Thoracic aorta (tissue), 2 donors: ENCODE measurements at regions not wholly inside any gene's neighbourhood (a gene's known extent, or its start where the extent isn't known, plus 50 kb on each side); places are given as distances from the start of the nearest gene placed in this dataset.
"Not testable (repeated sequence)": the region's sequence is repeated elsewhere in the genome, so short reads cannot be mapped to it uniquely, and the experiment has no call there.

Source experiments
- ATAC-seq: fragments of 150-250 bp; one replicate; pipeline ENCODE4 v1.8.0; 2017; ENCODE audit warnings: low read depth; ENCODE audit not compliant: insufficient number of reproducible peaks, low FRiP score
- DNase-seq: peaks from one replicate; pipeline ENCODE4 v3.0.0-alpha.2; 2020; ENCODE audit warnings: low spot score
- H3K27ac ChIP-seq, 2 donors: fragments of 200-600 bp; sonication (generic); 1 replicate in 1 of 2; 2 replicates in 1 of 2; pipeline ENCODE4 v1.5.1; 2016; ENCODE audit warnings: mild to moderate bottlenecking in 2 of 2, moderate library complexity in 2 of 2
- H3K27me3 ChIP-seq: fragments of 200-600 bp; sonication (generic); replicated peaks from 2 replicates; pipeline ENCODE4 v1.6.0; 2016; ENCODE audit warnings: mild to moderate bottlenecking; ENCODE audit not compliant: insufficient read depth
- H3K36me3 ChIP-seq: fragments of 200-600 bp; sonication (generic); one replicate; pipeline ENCODE4 v1.5.1; 2016
- H3K4me1 ChIP-seq, 2 donors: fragments of 200-600 bp; sonication (generic); 1 replicate in 1 of 2; 2 replicates in 1 of 2; pipeline versions ENCODE4 v1.5.1 to v1.6.0; 2016; ENCODE audit warnings: low read depth in 2 of 2, mild to moderate bottlenecking in 1 of 2; ENCODE audit not compliant: control insufficient read depth in 1 of 2
- H3K4me3 ChIP-seq: fragments of 200-600 bp; sonication (generic); 2 replicates; pipeline ENCODE4 v1.5.1; 2016; ENCODE audit warnings: mild to moderate bottlenecking
- H3K9me3 ChIP-seq: fragments of 200-600 bp; sonication (generic); 2 replicates; pipeline ENCODE4 v1.5.1; 2016
- TF ChIP-seq, protein P1 (sequence below): fragments of 200-600 bp; sonication (generic); IDR thresholded peaks from one replicate; pipeline ENCODE4 v1.5.1; 2019; ENCODE audit warnings: antibody characterized with exemption

DNA sequence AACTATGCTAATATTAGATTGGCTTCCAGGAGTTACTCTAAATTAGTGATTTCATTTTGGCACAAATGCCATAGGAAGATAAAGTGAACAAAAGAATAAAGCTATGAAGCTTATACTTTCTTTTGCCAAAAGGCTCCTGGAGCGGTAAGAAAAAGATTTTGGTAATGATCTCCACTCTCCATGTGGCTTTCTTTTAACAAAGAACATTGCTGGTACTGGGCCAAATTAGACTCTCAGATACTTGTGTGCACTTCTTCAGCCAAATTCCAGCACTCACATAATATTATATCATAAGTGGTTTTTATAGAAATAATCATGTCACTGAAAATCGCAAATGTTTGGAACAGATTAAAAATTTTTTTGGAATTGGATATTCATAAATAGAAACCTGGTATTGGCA is 142.4 kb upstream of the FGF13 start:
- TF ChIP-seq, protein P1, sequence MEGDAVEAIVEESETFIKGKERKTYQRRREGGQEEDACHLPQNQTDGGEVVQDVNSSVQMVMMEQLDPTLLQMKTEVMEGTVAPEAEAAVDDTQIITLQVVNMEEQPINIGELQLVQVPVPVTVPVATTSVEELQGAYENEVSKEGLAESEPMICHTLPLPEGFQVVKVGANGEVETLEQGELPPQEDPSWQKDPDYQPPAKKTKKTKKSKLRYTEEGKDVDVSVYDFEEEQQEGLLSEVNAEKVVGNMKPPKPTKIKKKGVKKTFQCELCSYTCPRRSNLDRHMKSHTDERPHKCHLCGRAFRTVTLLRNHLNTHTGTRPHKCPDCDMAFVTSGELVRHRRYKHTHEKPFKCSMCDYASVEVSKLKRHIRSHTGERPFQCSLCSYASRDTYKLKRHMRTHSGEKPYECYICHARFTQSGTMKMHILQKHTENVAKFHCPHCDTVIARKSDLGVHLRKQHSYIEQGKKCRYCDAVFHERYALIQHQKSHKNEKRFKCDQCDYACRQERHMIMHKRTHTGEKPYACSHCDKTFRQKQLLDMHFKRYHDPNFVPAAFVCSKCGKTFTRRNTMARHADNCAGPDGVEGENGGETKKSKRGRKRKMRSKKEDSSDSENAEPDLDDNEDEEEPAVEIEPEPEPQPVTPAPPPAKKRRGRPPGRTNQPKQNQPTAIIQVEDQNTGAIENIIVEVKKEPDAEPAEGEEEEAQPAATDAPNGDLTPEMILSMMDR: no peak
- H3K4me3 ChIP-seq: no peak overlapping the region
- no peaks in the 10 kb centered on the region for H3K4me1 ChIP-seq
- H3K27ac ChIP-seq: no peak overlapping the region
- ATAC-seq (no peak), DNase-seq (no peak)
- H3K36me3 ChIP-seq: no peaks in the 10 kb centered on the region
- no peaks in the 10 kb centered on the region for H3K9me3 ChIP-seq
- H3K27me3 ChIP-seq: no peaks in the 10 kb centered on the region

DNA sequence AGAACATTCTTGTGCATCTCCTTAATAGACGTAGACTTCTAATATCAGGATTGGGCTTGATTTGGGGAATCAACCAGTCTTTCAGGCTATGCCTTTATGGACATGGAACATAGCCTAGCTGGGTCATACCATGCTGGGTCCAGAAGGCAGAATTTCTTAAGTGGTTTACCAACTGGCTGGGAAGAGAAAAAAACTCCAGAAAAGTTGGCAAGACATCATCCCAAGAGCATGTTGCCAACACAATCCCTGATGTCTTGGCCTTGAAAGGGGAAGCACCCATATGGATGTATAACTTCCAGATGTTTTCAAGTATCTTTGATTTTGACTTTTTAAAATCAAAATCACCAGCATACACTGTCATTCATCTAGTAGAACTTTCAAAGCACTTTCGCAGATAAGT is 138.0 kb upstream of the FGF13 start:
- no peak for ATAC-seq
- TF ChIP-seq, protein P1: no peak
- H3K4me1 ChIP-seq: no peaks in the 10 kb centered on the region
- no peaks in the 10 kb centered on the region for H3K9me3 ChIP-seq
- no peak for DNase-seq
- no peaks in the 10 kb centered on the region for H3K36me3 ChIP-seq
- no peak overlapping the region for H3K4me3 ChIP-seq
- no peak overlapping the region for H3K27ac ChIP-seq
- H3K27me3 ChIP-seq: no peaks in the 10 kb centered on the region

DNA sequence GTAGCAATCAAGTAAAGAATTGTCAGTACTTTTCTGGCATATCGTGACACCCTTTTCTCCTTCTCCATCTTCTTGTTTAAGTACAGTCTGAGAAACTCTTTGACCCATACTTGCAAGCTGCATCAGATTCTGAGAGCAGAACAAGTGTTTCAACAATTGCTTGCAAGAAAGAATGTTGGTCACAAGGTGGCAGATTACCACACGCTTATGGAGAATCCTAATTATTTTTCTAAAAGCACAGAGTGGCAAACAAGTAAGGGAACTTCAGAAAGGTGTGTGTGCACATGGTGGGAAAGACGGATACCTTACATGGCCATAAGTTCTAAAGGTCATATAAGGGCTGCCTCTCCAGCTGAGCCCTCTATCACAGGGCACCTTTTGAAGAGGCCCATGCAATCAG is 136.4 kb upstream of the FGF13 start:
- H3K9me3 ChIP-seq: no peaks in the 10 kb centered on the region
- no peak overlapping the region for H3K27ac ChIP-seq
- H3K36me3 ChIP-seq: no peaks in the 10 kb centered on the region
- DNase-seq: no peak
- no peak for ATAC-seq
- H3K27me3 ChIP-seq: no peaks in the 10 kb centered on the region
- H3K4me1 ChIP-seq: no peaks in the 10 kb centered on the region
- no peak overlapping the region for H3K4me3 ChIP-seq
- TF ChIP-seq, protein P1: no peak

DNA sequence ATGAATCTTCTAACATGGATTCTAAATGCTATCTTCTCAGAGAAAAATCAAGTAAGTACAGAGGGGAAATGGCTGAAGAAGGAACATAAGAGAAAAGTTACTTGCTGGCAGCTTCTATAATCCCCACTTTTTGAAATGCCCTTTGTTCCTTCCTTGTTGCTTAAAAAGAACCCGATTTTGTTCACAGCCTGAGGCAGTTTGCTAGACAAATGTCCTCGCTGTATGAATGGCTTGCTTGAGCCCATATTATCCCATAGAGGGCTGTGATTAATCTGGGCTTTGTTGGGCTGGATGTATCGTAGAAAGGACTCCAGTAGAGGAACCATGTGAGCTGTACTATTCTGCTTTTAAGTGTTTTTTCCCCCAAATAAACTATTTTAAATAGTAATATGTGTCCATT is 134.3 kb upstream of the FGF13 start:
- no peaks in the 10 kb centered on the region for H3K4me1 ChIP-seq
- no peaks in the 10 kb centered on the region for H3K36me3 ChIP-seq
- no peak overlapping the region for H3K4me3 ChIP-seq
- H3K27ac ChIP-seq: no peak overlapping the region
- H3K27me3 ChIP-seq: no peaks in the 10 kb centered on the region
- H3K9me3 ChIP-seq: no peaks in the 10 kb centered on the region
- ATAC-seq (no peak), DNase-seq (no peak)
- TF ChIP-seq, protein P1: no peak

DNA sequence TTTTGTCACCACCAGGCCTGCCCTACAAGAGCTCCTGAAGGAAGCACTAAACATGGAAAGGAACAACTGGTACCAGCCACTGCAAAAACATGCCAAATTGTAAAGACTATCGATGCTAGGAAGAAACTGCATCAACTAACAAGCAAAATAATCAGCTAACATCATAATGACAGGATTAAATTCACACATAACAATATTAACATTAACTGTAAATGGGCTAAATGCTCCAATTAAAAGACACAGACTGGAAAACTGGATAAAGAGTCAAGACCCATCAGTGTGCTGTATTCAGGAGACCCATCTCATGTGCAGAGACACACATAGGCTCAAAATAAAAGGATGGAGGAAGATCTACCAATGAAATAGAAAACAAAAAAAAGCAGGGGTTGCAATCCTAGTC is 95.9 kb upstream of the FGF13 start:
- DNase-seq, H3K27me3 ChIP-seq, H3K36me3 ChIP-seq, ATAC-seq, H3K9me3 ChIP-seq, H3K27ac ChIP-seq, H3K4me1 ChIP-seq, H3K4me3 ChIP-seq: not testable (repeated sequence)

DNA sequence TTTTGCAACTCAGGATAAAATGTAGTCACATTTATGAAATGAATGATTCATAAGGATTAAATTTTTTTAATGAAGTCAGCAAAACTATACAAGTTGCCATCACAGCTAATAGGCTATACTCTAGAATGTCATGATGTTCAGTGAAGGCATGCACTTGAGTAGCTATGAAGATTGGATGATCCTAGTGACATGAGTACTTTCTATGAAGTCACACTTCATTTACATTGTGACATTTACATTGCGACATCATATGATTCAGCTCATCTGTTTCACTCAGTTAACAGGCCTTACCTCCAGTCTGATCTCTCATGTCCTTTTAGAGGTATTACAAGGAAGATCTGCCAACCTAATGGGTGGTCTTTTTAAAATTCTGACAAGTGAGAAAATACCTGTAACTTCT is 82.7 kb upstream of the FGF13 start:
- ATAC-seq (no peak), DNase-seq (no peak)
- no peaks in the 10 kb centered on the region for H3K36me3 ChIP-seq
- no peak overlapping the region for H3K27ac ChIP-seq
- no peak overlapping the region for H3K4me3 ChIP-seq
- TF ChIP-seq, protein P1: no peak
- H3K4me1 ChIP-seq: no peaks in the 10 kb centered on the region
- H3K9me3 ChIP-seq: no peaks in the 10 kb centered on the region
- no peaks in the 10 kb centered on the region for H3K27me3 ChIP-seq
